ENCODE measurements at regions not wholly inside any gene's neighbourhood (a gene's known extent, or its start where the extent isn't known, plus 50 kb on each side); places are given as distances from the start of the nearest gene placed in this dataset.
"Not testable (repeated sequence)": the region's sequence is repeated elsewhere in the genome, so short reads cannot be mapped to it uniquely, and the experiment has no call there.

DNA sequence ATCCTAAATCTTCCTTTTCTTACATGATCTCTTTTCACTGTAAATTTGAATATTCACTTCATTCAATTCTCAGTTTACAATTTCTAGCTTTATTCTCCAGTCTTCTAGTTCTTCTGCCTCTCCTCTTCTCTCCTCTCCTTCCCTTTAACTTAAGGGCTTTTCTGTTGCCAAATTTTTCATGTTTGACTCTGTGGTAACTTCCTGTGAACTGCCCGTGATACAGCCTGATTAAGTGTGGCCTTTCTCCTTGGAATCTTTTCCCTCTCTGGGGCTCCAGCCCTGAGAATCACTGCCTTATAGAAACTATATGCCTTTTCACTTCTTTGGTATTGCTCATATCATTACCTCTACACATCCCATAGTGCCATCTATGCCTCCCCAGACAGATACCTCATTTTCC, 1923.8 kb upstream of the CELF4 start:
- no peak for DNase-seq (ENCODE audit: low read depth in 4 of 4, low spot score in 3 of 4)

DNA sequence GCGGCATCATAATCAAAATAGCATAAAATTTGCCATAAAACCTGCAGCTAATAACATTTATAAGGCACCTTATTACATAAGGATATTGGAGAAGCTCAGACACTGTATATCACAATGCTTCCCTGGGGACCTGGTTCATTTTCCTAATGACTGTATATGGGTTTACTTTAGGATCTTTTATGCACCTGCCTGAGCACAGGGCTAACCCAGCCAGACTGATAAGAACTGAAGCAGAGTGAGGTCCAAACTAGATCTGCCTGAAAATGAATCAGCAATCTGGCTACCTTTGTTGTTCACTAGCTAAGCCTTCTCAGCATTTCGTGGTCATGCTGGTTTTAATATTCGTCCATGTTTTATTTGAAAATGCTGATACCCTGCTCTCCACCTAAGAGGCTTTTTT, 1922.3 kb upstream of the CELF4 start:
- no peak for DNase-seq (ENCODE audit: low read depth in 4 of 4, low spot score in 3 of 4)

GRCh38 chr18:39486268-39486667, 1920.7 kb upstream of the CELF4 start:
- no peak for DNase-seq (ENCODE audit: low read depth in 4 of 4, low spot score in 3 of 4)

- no peak for DNase-seq (ENCODE audit: low read depth in 4 of 4, low spot score in 3 of 4)
Measured at GRCh38 chr18:39485696-39486095, 1920.1 kb upstream of the CELF4 start.

DNA sequence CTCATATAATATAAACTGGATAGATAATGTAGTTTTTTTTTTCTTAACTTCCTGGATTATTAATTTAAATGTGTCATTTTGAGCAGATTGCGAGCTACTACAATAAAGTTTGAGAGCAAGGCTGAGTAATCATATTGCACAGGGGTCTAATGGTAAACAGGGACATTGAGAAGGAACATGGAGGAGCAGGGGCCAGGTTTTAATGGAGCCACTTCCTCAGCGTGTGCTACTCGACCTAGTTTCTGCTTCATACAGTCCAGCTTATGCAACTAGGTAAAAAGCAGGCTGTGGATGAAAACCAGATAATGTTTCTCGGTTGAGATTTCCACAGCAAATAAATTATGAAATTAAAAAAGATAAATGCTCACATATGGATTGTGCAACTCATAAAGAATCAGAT, 1915.7 kb upstream of the CELF4 start:
- DNase-seq (ENCODE audit: low read depth in 4 of 4, low spot score in 3 of 4) = no peak

DNA sequence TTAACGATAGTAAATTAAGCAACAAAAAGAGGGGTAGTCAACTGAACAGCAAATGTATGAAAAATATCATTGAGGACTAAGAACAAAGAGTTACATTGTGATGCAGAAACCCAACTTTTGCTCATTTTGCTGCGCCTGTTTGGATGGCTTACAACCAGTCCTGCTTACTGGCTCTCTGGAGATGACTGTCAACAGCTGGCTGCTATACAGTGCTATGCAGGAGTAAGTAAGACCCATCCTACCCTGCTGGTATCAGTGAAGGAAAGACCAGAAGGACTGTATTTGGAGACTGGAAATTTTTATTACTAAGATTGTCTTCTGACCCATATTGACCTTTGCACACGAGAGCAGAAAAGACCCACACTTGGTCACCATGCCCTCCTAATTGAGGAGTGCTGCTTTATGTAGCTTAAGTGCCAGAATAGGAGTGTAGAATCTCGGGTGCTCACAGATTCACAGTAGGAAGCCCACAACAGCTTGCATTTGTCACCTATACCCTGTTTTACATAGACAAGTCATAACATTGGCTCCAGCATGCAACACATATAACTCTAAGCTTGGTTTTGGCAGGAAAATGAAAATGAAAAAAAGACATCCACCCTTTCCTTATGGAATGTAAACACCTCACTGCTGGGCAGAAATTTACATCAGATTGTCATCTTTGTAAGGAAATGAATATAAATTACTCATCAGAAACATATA, 1915.0 kb upstream of the CELF4 start:
- DNase-seq (ENCODE audit: low read depth in 4 of 4, low spot score in 3 of 4) = no peak

DNA sequence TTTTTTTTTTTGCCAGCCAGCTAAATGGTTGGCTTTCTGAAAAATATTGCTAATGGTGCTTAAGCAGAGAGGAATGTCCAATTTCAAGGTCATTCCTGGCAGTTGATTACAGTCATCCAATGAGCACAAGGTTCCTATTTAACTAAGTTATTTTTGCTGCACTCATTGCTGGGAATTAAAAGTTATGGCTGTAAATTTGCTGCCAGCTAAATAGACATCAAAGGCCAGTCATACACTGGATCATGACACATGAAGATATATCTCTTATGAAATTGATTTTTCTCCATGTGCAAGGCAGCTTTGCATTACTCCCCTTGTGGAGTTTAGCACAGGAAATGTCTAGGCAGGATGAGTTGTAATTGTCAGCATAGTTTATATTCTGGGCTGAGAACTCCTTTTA, 1898.4 kb upstream of the CELF4 start:
- DNase-seq (ENCODE audit: low read depth in 4 of 4, low spot score in 3 of 4) = no peak

DNA sequence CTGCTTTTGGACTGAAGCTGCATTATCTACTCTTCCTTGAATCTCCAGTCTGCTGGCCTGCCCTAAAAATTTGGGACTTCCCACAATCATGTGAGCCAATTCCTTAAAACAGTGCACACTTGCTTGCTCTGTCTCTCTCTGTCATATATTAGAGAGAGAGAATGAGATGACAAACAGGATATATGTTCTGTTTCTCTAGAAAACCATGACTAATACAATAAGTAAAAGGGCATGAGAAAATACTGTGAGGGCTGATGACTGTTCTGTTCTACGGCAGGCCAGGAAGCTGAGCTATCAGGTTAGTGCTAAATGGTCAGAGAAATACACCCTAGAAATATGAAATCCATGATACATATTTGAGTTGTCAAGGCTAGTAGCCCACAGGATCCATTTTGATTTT, 1896.8 kb upstream of the CELF4 start:
- DNase-seq (ENCODE audit: low read depth in 4 of 4, low spot score in 3 of 4) = no peak

GRCh38 chr18:39460136-39460535, 1894.5 kb upstream of the CELF4 start:
- no peak for DNase-seq (ENCODE audit: low read depth in 4 of 4, low spot score in 3 of 4)

DNA sequence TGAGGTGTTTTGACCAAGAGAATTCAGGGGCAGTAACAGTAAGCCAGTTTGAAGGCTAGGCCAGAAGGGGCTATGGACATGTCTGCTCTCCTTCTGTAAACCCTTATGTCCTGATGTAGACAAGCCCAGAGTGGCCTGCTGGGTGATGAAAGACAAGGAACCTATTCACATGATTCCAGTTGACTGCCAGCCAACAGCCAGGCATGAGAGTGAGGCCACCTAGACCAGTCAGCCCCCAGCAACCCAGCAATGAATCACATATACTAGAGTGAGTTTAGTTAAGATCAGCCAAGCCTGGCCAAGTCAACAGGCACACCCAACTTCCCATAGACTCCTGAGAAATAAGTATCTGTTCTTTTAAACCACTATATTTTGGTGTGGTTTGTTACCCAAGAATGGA, 1889.7 kb upstream of the CELF4 start:
- no peak for DNase-seq (ENCODE audit: low read depth in 4 of 4, low spot score in 3 of 4)

- no peak for DNase-seq (ENCODE audit: low read depth in 4 of 4, low spot score in 3 of 4)
Measured at GRCh38 chr18:39454866-39455265, 1889.3 kb upstream of the CELF4 start.

GRCh38 chr18:39453882-39454281, 1888.3 kb upstream of the CELF4 start:
- DNase-seq (ENCODE audit: low read depth in 4 of 4, low spot score in 3 of 4) = peak; percentile 14 to 29 (median 16)

DNA sequence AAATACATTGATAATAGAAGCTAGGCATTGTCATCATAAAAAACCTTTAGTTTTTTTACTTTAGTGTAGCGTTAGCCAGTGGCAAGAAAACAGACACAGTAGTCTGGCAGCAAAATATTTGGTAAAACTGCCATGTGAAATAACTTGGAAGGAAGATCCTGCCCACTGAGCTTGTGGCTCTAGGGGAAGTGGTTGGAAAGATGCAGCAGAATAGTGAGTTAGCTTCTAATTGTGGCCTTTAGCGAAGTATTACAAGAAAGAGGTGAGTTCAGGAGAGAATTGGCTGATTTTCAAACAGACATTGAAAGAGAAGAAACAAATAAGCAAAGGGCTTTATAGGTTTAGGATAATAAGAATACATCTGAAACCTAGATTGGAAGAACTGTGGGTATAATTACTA, 1887.8 kb upstream of the CELF4 start:
- no peak for DNase-seq (ENCODE audit: low read depth in 4 of 4, low spot score in 3 of 4)

GRCh38 chr18:39450958-39451357, 1885.4 kb upstream of the CELF4 start:
- no peak for DNase-seq (ENCODE audit: low read depth in 4 of 4, low spot score in 3 of 4)

- DNase-seq (ENCODE audit: low read depth in 4 of 4, low spot score in 3 of 4) = no peak
Measured at GRCh38 chr18:39449566-39449965, 1884.0 kb upstream of the CELF4 start.

DNA sequence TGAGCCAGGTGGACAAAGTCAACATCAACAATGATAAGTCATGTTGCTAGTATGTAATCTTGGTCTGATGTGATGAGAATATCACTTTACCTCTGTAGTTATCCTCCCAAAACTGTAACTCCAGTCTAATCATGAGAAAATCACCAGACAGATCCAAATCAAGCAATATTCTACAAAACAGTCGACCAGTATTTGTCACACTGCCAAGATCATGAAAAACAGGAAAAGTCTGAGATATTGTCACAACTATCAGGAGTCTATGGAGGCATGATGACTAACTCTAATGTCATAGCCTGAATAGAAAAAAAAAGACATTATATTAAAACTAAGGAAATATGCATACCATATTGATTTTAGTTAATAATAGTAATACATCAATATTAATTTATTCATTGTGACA, 1883.3 kb upstream of the CELF4 start:
- no peak for DNase-seq (ENCODE audit: low read depth in 4 of 4, low spot score in 3 of 4)

DNA sequence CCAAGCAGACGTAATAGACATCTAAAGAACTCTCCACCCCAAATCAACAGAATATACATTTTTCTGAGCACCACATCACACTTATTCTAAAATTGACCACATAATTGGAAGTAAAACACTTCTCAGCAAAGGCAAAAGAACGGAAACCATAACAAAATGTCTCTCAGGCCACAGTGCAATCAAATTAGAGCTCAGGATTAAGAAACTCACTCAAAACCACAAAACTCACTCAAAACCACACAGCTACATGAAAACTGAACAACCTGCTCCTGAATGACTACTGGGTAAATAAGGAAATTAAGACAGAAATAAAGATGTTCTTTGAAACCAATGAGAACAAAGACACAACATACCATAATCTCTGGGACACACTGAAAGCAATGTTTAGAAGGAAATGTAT, 1879.4 kb upstream of the CELF4 start:
- not testable (repeated sequence) for DNase-seq (ENCODE audit: low read depth in 4 of 4, low spot score in 3 of 4)

DNA sequence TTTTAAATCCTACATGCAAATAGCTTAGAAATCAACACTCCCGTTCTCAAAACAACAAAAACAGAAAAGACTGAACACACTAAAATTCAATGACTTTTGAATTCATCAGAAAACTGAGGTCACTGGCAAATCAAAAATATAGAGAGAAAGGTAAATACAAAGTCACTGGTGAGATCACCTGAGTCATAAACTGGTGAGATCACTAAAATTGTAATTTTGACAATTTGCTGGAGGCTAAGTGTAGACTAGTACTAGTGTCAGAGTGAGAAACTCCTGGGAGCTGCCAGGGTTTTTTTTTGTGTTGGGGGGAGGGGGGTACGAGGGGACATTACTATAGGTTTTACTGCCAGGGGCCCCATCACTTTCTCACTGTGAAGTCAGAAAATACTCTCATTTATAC, 1876.0 kb upstream of the CELF4 start:
- DNase-seq (ENCODE audit: low read depth in 4 of 4, low spot score in 3 of 4) = no peak

- no peak for DNase-seq (ENCODE audit: low read depth in 4 of 4, low spot score in 3 of 4)
Measured at GRCh38 chr18:39435996-39436395, 1870.4 kb upstream of the CELF4 start.

DNA sequence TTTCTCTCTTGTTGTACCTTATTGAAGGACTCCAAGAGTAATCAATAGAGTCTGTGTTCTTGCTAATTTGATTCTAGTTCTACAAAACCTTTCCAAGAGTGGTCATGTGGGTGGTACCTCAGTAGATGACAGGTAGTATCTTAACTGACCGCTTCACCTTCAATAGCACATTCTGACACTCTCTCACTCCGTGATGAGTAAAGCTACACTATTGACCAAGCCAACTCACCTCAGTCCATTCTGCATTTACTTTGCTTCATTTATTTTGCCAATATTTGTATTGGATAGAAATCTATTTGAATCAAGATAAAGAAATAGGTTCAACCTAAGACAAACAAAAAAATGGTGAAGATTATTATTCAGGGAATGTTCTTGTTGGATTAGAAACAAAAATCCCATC, 1869.6 kb upstream of the CELF4 start:
- no peak for DNase-seq (ENCODE audit: low read depth in 4 of 4, low spot score in 3 of 4)

- no peak for DNase-seq (ENCODE audit: low read depth in 4 of 4, low spot score in 3 of 4)
Measured at GRCh38 chr18:39434223-39434920, 1868.8 kb upstream of the CELF4 start.

- no peak for DNase-seq (ENCODE audit: low read depth in 4 of 4, low spot score in 3 of 4)
Measured at GRCh38 chr18:39425172-39425850, 1859.7 kb upstream of the CELF4 start.
